Nucleus accumbens (tissue), 56 donors: ENCODE measurements at regions not wholly inside any gene's neighbourhood (a gene's known extent, or its start where the extent isn't known, plus 50 kb on each side); places are given as distances from the start of the nearest gene placed in this dataset.
A peak's percentile ranks its signal among the peaks of the same experiment; 100 is the strongest.

Experiments
- DNase-seq, 56 donors: peaks; one replicate each; lab custom pipeline; 2025; lab: John Stamatoyannopoulos, UW

DNA sequence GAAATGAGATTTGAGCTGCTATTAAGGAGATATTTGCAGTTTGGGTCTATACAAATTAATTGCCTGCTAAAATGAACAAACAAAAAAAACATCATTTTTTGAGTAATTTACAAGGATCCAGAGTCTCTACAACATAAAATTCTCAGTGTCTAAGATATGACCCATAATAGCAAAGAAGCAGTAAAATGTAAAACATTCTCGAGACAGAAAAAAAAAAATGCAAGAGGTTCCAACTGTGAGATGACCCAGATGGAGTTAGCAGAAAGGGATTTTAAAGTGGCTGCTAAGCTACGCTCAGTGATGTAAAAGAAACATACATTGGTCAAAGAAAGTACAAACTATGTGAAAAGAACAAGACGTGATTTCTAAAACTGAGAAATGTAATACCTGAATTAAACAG, 471.0 kb downstream of the SH2D4B start:
- DNase-seq, result no peak

GRCh38 chr10:81009296-81009695, 471.6 kb downstream of the SH2D4B start:
- DNase-seq, result no peak

DNA sequence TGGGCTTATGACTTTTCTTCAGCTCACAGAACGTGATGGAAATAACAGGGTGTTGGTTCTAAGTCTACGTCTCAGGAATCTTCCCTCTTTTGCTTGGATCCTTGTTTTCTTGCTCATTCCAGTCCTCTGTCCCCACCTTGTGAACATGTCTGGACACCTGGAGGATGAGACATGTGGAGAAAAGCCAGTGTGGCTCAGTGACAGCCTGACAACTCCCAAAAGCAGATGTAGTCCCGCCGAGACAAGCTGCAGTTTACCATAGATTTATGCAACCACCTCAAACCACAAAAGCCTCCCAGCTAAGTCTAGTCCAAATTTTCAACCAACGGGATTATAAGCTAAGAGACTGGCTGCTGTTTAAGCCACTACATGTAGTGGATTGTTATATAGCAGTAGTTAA, 476.1 kb downstream of the SH2D4B start:
- DNase-seq, result no peak

DNA sequence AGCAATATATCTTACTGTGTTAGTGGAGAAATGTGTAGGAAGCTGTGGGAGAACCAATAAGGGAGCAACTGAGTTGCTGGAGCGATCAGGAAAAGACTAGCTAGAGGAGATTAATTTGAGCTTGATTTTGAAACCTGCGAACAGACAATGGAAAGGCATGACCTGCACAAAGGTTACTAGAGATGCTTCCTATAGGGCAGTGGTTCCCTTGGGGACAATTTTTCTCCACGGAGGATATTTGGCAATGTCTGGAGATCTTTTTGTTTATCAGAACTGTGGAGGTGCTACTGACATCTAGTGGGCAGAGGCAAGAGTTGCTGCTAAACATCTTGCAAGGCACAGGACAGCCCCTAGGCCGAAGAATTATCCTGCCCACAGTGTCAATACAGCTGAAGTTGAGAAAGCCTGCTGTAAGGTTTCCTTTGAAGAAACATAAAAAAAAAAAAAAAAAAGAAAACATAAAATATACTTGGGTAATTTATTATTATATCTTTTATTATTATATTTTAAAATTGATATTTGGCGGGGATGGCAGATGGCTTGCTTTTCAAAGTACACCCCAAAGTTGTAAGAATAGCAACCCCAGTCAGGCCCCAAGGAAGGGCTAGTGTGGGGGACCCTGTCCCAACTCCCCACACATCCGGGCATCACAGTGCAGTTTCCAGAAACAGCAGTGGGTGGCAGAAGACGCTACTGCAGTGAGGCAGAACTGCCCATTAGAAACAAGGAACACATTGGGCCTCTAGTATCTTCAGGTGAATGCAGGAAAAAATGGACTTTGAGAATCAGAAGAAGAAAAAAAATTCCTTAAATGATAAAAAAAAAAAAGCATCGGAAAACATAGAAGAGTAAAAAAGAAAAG, 481.6 kb downstream of the SH2D4B start:
- peak in 8 of 56 donors; percentile 1 to 13 (median 2) for DNase-seq

DNA sequence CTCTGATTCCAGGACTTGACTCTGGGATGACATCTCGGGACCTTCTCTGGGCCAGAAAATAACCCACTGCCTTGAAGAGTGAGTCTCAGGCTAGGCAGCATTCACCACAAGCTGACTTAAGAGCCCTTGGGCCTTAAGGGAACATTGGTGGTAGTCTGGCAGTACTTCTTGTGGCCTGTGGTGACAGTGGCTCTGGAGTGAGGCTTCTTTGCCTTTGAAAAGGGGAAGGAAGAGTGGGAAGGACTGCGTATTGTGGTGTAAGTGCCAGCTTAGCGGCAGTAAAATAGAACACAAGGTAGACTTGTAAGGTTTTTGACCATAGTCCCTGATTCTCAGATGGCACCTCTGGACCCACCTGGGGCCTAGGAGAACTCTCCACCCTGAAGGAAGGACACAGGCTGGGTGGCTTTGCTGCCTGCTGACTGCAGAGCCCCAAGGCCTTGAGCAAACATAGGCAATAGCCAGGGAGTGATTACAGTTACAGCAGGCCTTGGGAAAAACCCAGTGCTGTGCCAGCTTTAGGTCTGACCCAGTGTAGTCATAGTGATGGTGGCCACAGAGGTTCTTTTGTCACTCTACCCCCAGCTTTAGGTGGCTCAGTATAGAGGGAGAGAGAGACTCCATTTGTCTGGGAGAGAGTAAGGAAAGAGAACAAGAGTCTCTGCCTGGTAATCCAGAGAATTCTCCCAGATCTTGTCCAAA, 483.9 kb downstream of the SH2D4B start:
- no peak for DNase-seq

GRCh38 chr10:81026591-81026990, 488.9 kb downstream of the SH2D4B start:
- DNase-seq, result no peak

DNA sequence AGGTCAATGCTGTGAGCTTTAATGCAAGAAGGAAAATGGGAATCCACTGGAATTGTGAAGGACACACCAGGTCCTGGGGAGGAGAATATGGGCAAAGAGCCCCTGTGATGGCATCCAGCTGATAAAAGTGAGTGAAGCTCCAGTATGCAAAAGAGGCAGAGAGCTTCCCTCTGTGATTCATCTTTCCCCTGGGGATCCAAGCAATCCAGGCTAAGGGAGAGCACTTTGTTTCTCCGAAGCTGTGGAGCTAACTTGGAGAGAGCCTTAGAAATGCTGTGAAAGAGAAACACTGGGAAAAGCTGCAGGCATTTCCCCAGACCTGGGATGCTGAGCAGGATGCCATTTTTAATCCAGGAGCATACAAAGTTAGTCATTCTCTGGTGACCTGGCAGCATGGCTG, 489.5 kb downstream of the SH2D4B start:
- DNase-seq, result no peak

DNA sequence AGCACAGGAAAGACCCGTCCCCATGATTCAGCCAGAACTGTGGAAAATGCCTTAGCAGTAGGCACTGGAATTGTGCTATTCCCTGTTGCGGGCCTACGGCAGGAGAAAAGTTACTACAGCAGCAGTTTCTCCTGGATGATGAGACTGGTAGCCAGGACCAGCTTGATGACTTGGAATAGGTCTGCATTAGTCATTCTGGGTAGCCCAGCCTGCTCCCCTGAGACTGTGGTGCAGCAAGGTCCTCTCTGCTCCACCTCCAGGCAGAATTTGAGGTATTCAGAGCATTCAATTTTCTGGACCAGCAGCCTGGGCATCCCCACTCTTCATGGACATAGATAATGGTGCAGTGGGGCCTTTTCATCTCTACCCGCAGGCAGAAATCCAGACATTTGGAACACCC, 490.0 kb downstream of the SH2D4B start:
- DNase-seq, result no peak

- no peak for DNase-seq
Observed at GRCh38 chr10:81031774-81032173, 494.1 kb downstream of the SH2D4B start.

- no peak for DNase-seq
Observed at GRCh38 chr10:81034383-81034782, 496.7 kb downstream of the SH2D4B start.

GRCh38 chr10:81036257-81036656, 498.6 kb downstream of the SH2D4B start:
- no peak for DNase-seq

GRCh38 chr10:81040031-81040430, 502.3 kb downstream of the SH2D4B start:
- no peak for DNase-seq

GRCh38 chr10:81040940-81041339, 503.2 kb downstream of the SH2D4B start:
- DNase-seq, result no peak

DNA sequence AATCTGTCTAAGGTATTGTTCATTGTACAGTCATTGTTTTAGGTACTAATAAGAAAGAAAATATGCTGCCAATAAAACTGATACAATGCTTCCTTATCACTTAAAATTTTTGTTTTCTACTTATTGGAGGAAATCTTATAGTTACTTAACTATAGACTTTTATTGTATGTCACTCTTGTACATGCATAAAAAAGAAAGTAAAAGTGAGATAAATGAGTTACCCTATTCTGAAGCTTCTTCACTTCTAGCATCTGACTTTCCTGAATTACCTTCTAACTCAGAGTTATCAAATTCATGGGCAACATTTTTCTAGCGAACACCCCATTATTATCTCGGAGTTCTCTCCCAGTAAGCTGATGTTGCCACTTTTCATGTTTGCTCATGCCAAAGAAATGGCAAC, 504.9 kb downstream of the SH2D4B start:
- DNase-seq, result no peak

DNA sequence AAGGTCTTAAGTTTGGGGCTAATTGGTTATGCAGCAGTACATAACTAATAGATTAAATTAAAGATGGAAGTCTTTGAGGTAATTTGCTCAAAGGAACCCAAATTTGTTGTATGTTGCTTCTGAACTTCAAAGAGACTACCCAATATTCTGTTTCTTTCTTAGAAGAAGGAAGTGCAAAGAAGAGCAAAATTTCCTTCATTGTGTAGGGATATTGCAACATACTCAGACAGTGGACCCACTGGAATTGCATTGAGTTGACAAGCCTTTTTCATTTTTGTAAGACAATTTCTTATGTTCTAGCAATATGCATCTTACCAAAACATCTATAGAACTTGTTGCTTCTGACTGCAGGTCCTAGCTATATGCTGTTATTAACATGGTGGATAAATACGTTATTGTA, 527.8 kb downstream of the SH2D4B start:
- DNase-seq, result no peak

DNA sequence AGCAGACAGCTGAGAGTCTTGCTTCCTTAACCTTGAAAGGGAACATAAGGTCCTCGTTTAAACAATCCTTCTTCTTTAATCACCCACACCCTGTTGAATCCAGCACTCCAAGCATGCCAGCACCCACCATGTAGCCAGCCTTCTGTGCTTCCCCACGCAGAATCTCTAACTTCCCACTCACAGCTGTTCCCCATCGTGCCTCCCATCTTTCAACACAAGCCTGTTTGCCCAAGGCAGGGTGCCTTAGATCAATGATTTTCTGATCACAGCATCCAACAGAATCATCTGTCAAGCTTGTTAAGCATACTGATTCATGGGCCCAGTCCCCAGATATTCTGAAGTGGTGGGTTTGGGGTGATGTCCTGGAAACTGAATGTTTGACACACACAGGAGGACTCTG, 530.8 kb downstream of the SH2D4B start:
- DNase-seq, result no peak

GRCh38 chr10:81071087-81071796, 533.5 kb downstream of the SH2D4B start:
- DNase-seq, result no peak

DNA sequence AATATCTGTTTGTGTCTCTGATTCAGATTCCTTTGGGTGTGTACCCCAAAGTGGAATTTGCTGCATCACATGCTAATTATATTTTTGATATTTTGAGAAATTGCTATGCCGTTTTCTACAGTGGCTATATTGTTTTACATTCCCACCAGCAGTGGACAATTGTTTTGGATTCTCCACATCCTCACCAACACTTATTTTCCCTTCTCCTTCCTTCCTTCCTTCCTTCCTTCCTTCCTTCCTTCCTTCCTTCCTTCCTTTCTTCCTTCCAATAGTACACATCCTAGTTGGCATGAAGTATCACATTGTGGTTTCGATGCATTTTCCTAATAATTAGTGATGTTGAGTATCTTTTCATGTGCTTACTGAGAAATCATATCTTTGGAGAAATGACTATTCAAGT, 535.5 kb downstream of the SH2D4B start:
- DNase-seq, result no peak

DNA sequence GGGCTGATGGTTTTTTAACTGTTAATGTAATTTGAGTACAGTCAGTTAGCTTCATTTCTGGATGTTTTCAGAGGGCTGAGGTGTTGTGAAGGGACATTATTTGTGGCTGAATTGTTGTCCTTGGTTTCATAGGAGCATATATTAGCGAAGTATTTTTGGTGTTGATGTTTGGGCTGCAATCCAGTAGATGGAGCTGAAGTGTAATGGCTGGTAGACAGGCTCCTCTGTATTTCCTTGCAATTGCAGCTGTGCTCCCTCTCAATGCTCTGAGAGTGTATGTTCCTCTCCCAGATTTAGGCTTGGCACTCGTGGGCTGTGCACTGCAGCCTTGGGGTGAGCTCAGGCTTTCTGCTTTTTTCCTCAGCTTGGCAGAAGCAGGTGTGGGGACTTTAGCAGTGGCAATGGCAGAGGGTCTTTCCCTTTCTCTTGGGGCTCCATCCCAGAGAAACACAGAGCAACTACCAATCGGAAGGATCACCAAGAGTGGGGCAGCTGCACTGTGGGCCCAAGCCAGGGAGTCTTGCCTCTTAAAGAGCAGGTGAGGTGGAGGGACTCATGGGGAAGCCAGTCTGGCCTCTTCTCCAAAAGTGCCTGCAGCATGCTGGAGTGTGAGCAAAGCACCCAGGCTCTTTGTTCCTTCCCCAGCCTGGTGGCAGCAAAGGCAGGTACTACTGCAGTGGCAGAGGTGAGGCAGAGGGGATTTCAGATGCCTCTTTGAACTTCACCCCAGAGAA, 544.4 kb downstream of the SH2D4B start:
- no peak for DNase-seq

GRCh38 chr10:81082621-81083376, 545.1 kb downstream of the SH2D4B start:
- no peak for DNase-seq
